Activated CD4-positive, CD25-positive, alpha-beta regulatory T cell treated with anti-CD3 and anti-CD28 coated beads, Interleukin-2, amount 50 U/mL, for 24 hours (primary cell): ENCODE measurements at regions not wholly inside any gene's neighbourhood (a gene's known extent, or its start where the extent isn't known, plus 50 kb on each side); places are given as distances from the start of the nearest gene placed in this dataset.
"Not testable (repeated sequence)": the region's sequence is repeated elsewhere in the genome, so short reads cannot be mapped to it uniquely, and the experiment has no call there.

Source experiments
- ATAC-seq, 2 donors: fragments of 150-1000 bp; cut with Tn5 transposase; one replicate each; pipeline ENCODE4 v1.10.0; 2021; ENCODE audit warnings: mild to moderate bottlenecking in 1 of 2, moderate library complexity in 1 of 2

- ATAC-seq: no peak
Measured at GRCh38 chr21:27391990-27392389, 425.1 kb upstream of the ADAMTS5 start.

GRCh38 chr21:27390384-27390783 lies 423.5 kb upstream of the ADAMTS5 start:
- ATAC-seq: no peak

GRCh38 chr21:27388825-27389224 lies 421.9 kb upstream of the ADAMTS5 start:
- no peak for ATAC-seq

GRCh38 chr21:27382404-27382803 lies 415.5 kb upstream of the ADAMTS5 start:
- no peak for ATAC-seq

GRCh38 chr21:27380303-27380702 lies 413.4 kb upstream of the ADAMTS5 start:
- no peak for ATAC-seq

- no peak for ATAC-seq
Measured at GRCh38 chr21:27379354-27379753, 412.5 kb upstream of the ADAMTS5 start.

- ATAC-seq: no peak
Measured at GRCh38 chr21:27372381-27372780, 405.5 kb upstream of the ADAMTS5 start.

- ATAC-seq: no peak
Measured at GRCh38 chr21:27371975-27372331, 405.1 kb upstream of the ADAMTS5 start.

GRCh38 chr21:27371115-27371974 lies 404.5 kb upstream of the ADAMTS5 start:
- no peak for ATAC-seq

- no peak for ATAC-seq
Measured at GRCh38 chr21:27369978-27370571, 403.2 kb upstream of the ADAMTS5 start.

- no peak for ATAC-seq
Measured at GRCh38 chr21:27369234-27369633, 402.3 kb upstream of the ADAMTS5 start.

- ATAC-seq: no peak
Measured at GRCh38 chr21:27366646-27367235, 399.9 kb upstream of the ADAMTS5 start.

- ATAC-seq: no peak
Measured at GRCh38 chr21:27366036-27366435, 399.1 kb upstream of the ADAMTS5 start.

GRCh38 chr21:27365394-27365793 lies 398.5 kb upstream of the ADAMTS5 start:
- no peak for ATAC-seq

- ATAC-seq: no peak
Measured at GRCh38 chr21:27363719-27364477, 397.0 kb upstream of the ADAMTS5 start.

- no peak for ATAC-seq
Measured at GRCh38 chr21:27362249-27362648, 395.4 kb upstream of the ADAMTS5 start.

GRCh38 chr21:27359141-27359540 lies 392.3 kb upstream of the ADAMTS5 start:
- ATAC-seq: no peak

GRCh38 chr21:27352885-27353284 lies 386.0 kb upstream of the ADAMTS5 start:
- ATAC-seq: no peak

- no peak for ATAC-seq
Measured at GRCh38 chr21:27346041-27346448, 379.2 kb upstream of the ADAMTS5 start.

GRCh38 chr21:27339902-27340301 lies 373.0 kb upstream of the ADAMTS5 start:
- no peak for ATAC-seq

GRCh38 chr21:27338007-27338406 lies 371.1 kb upstream of the ADAMTS5 start:
- not testable (repeated sequence) for ATAC-seq

- no peak for ATAC-seq
Measured at GRCh38 chr21:27333096-27333495, 366.2 kb upstream of the ADAMTS5 start.

- no peak for ATAC-seq
Measured at GRCh38 chr21:27329255-27329851, 362.5 kb upstream of the ADAMTS5 start.
